ENCODE measurements at regions not wholly inside any gene's neighbourhood (a gene's known extent, or its start where the extent isn't known, plus 50 kb on each side); places are given as distances from the start of the nearest gene placed in this dataset.

DNA sequence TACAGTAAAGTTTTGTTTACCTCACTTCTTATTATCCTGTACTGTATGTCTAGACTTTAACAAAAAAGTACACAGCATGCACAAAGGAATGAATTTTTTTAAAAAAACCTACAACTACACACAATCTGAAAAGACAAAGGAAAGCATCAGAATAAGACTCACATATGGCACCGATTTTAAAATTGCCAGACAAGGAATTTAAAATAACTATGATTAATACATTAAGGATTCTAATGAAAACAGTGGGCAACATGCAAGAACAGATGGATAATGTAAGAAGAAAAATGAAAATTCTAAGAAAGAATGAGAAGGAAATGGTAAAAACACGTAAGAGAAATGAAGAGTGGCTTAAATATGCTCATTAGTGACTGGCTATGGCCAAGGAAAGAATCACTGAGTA, 638.2 kb downstream of the FBXO15 start:
- no peak for DNase-seq

GRCh38 chr18:73503326-73503725, 635.5 kb upstream of the NETO1 start:
- no peak for DNase-seq

DNA sequence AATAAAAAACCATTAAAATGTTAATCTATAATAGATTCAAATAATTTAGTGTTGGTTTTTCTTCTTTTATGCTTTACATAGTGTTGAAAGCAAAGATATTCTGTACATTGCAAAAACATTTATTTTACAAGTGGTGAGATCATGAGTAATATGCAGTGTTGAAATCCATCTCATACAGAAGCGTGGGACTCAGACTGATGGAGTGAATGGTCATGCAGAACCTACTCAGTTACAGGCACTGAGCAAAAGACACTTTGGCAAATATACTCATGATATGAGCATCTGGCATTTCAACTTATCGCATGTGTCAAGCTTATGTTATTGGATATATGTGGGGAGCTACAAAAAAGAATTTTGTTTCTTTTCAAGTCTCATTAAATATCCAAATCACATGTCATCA, 620.2 kb upstream of the NETO1 start:
- no peak for DNase-seq

DNA sequence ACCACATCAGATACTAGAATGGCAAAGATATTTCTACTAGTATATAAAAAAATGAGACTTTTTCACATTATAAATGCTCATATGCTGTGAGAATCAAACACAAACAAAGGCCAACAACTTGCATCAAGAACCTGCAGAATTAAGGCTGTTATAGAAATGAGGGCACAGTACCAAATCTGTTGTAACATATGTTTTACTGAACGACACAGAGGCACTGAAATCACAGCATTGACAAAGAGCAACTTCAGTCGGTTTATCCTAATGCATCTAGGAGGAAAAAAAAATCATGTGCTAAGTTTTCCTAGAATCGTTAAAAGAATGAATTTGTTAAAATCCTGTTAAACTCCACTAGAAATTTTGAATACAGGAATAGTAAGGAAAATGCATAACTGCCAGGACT, 617.4 kb upstream of the NETO1 start:
- DNase-seq, result no peak

- no peak for DNase-seq
Observed at GRCh38 chr18:73482901-73483300, 615.1 kb upstream of the NETO1 start.

DNA sequence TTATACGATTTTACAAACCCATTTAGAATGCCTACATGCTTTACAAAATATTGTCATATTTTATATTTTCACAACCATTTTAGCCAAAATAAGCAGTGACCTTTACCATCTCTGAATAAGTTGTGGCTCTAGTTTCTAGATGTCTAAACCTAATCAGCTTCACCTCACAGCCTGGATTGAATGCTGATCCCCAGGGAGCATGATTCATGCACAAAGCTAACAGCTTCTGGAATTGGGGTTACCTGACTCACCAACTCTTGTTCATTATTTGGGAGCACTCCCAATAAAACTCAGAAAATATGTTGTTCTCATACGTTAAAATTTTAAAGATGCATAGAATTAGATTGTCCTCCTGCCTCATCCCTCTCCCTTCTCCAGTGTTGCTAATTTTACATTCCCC, 611.7 kb upstream of the NETO1 start:
- DNase-seq, result no peak

DNA sequence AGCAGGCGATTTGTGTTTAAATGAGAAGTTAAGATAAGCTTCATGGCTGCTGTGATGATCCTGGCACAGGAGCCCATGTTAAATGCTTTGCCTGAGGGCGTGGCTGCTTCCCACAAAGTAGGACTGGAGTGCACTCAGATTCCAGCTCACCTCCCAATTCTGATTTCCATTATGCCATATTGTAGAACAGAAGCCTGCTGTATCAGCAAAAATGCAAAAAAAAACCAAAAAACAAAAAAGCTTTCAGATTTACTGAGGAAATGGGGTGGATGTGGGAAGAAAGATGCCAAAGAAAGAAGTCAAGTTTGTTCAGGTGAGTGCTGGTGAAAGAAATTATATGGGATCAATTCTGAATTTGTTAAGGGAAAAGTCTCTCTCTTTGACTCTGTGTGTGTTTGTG, 610.4 kb upstream of the NETO1 start:
- DNase-seq, result no peak

DNA sequence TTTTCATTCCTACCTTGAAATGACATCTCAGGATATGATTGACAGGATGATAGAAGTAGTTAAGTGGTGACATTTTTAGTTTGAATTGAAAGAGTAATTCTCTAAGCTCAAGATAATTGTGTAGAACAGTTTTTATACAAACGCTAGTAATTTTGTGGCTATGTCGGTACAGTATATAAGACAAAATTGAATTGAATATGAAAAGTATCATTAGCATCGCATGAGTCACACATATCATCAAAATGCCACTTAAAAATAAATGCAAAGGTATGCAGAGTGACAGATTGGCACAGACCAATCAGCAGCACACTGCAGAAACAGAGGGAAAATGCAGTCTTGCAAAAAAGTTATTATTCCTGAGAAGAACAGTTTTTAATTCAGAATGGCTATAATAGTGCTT, 608.2 kb upstream of the NETO1 start:
- DNase-seq, result no peak

GRCh38 chr18:73462092-73462491, 594.3 kb upstream of the NETO1 start:
- no peak for DNase-seq

DNA sequence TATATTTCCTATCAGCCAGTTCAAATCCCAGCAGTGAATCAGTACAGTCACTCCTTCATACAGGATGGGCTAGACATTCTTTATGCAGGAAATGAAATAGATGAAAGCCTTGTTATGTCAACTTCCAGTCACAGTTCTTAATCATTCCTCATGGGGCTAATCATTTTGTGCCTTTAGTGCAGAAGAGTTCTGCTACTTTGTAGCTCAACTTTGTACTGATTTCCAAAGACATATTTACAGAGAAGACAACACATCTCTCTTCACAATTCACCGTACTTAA, 593.9 kb upstream of the NETO1 start:
- DNase-seq, result no peak

DNA sequence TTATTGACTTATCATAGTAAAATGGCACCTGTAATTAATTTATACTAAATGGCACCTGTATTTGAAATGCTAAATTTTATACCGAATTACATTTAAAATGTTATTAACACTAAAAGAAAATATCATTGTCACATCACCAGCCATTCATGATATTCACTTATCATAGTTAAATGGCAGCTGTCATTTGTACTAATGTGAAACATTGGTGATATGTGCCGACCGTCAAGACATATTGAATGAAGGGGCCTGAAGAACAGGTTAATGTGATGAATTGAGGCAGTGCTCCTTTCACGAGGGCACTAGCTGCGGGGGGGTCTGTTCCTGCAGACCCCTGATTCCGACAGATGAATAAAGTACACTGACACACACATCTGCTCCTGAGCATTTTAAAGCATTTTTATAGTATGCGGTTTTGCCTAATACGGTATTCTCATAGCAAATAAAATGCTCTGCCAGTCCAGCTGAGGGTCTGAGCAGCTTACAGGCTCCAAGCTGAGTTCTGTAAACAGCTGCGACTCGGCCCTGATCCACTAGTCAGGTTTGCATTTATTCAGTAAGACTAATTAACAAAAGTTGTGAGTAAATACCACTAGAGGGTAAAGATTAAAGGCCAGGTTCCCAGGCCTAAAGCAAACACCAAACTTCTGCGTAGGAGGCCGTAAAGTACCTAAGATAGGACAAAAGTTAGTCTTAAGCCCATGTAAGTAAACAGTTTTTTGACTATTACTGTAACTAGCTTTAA, 593.4 kb upstream of the NETO1 start:
- DNase-seq, result no peak

DNA sequence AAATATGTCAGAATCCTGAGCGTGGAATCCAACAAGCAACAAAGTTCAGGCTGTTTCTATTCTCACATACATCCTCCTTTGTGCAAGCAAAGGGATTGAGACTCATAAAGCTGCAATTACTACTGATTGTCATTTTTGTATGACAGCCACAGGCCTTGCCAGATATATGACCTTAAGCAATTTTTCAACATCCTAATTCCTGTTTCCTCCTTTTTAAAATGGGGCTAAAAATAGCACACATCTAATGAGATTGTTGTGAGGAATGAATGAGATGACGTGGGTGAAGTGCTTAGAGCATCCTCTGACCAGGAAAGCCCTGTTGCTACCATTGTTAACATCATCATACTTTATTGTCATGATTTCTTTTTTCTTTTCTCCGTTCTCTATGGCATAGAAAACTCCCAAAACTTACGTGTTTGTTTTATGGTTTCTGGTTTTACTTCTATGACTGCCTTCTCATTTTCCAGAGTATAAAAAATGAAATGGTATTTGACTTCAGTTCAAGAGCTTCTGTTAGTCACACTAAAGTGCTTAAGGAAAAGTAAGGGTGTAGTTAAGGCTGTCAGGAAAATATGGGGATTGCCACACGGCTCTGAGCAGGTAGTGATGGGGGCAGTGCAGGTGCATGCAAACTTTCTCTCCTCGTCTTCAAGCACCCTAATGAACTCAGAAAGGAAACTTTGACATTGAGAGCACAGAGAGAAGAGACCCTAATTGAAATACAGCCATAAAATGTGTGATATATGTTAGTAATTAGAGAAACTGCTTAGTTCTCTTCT, 590.6 kb upstream of the NETO1 start:
- DNase-seq, result no peak

DNA sequence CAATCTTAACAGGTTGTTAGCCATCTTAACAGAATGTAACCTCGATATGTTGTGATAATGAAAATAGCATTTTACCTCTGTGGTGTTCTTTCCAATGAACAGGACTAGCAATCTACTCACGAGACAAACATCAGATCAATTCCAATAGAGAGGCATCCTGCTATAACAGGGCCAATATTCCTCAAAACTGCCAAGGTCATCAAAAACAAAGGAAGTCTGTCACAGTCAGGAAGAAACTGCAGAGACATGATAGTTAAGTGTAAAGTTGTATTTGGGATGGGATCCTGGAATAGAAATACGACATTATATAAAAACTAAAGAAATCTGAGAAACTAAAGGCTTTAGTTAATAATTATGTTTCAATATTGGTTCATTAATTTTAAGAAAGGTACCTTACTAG, 588.9 kb upstream of the NETO1 start:
- no peak for DNase-seq

DNA sequence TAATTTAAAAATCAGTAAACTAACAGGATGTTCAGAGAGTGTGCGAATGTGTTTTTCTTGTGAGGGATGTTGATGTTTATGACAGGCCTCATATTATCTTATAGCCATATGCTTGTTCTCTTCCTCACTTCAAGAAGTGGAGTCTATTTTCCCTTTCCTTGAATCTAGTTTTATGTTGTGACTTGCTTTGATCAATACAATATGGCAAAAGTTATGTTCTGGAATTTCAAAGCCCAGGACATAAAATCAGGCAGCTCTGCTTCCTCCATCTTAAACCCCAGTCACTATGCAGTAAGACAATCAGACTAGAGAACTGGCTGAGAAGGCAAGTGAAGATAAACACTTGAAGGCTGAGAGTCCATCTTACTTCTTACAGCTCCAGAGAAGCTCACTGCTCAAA, 585.1 kb upstream of the NETO1 start:
- DNase-seq, result no peak

DNA sequence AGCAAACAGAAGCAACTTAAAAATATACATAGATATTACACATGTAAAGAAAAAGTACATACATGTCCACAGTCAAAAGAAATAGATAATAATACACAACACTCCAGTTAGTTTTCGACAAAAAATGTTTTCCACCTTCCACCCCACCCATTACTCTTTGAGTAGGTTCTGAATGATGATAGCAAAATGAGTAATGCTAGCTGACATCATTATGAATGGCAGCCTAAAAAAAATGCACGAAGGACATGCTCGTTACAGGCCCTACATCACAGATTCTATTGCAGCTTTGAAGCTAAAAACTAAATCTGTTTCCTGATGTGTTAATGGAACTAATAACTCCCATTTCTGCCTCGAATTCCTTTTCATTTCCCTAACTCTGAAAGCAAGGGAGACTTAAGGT, 578.7 kb upstream of the NETO1 start:
- no peak for DNase-seq

DNA sequence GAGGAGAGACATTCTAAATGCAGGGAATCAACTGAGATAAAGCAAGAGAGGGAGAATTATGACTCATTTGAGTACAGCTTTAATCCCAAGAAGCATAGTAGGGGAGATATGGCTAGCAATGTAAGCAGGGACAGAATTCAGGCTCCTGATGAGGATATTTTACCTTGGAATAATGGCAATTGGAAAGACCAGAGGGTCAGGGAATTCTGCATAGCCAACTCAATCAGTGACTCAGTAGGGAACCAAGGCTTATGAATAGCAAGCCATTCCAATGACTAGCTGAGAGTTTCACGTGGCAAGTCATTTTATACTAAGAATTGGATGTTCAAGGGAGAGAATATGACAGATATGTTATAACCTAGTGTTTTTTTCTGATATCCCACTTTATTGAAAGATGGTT, 563.8 kb upstream of the NETO1 start:
- DNase-seq, result no peak

- DNase-seq, result no peak
Observed at GRCh38 chr18:73421010-73421409, 553.2 kb upstream of the NETO1 start.

DNA sequence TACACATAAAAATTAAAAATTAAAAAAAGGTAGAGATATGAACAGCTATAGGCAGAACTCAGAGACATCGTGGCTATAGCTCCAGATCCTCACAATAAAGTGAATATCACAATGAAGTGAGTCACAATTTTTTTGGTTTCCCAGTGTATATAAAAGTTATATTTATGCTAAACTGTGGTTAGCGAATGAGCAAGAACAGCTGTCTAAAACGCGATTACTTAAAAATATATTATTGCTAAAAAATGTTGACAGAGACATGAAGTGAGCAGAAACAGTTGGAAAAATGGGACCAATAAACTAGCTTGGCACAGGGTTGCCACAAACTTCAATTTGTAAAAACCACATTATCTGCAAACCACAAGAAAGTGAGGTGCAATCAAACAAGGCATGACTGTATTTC, 551.7 kb upstream of the NETO1 start:
- DNase-seq, result no peak

- no peak for DNase-seq
Observed at GRCh38 chr18:73414598-73414997, 546.8 kb upstream of the NETO1 start.

DNA sequence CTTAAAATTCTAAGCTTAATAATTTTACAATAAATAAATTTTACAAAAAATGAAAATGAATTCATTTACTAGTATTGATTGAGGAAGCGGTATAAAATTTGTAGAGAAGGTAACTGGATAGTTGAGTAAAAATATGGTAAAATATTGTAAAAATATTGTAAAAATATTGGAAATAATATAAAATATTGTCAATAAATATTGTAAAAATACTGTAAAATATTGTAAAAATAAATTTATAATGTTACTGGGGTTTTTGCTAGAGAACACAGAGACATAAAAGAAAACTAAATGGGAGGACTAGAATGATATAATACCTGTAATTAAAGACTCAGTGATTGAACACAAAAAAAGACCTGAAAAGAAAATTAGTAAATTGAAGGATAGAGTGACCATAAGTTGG, 546.3 kb upstream of the NETO1 start:
- no peak for DNase-seq

GRCh38 chr18:73409242-73409641, 541.5 kb upstream of the NETO1 start:
- DNase-seq, result no peak

DNA sequence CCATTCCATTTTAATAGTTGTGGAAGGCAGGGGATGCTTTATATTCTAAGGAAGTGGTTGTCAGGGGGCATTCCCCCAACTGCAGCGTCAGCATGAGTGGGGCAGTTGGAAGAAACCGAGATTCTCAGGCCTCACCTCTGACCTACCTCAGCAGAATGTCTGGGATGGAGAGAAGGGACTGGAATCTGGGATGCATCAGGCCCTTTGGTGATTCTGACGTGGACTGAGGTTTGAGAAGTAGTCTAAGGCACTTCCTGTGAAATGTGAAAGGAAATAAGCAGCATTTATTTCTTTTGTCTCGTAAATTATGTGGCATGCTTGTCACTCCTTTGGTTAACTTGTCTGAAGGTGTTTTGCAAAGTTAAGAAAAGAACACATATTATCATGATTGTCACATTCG, 540.7 kb upstream of the NETO1 start:
- DNase-seq, result no peak

DNA sequence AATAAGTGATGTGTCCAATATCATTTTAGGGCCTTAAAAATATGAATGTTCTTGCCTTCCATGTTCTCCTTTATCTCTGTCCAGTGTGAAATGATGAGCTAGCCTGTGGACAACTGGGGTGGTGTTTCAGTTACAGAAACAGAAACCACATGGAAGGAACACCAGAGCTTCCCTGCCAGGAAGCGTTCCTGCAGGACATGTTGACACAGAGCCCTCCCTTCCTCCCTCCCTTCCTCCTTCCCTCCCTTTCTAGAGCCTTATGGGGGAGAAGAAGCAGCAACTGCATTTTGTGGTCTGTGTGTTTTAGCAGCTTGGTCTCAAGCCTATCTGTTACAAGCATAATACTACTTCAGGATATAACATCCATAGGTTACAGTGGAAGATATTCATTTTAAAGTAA, 539.7 kb upstream of the NETO1 start:
- no peak for DNase-seq

- DNase-seq, result no peak
Observed at GRCh38 chr18:73384246-73384645, 516.5 kb upstream of the NETO1 start.

GRCh38 chr18:73381699-73382036, 513.9 kb upstream of the NETO1 start:
- DNase-seq, result no peak

Data from stimulated activated naive CD4-positive, alpha-beta T cell treated with Interleukin-2 at 50 U/mL for 16 hours (primary cell).